Vagina (tissue), 2 donors: ENCODE measurements at regions not wholly inside any gene's neighbourhood (a gene's known extent, or its start where the extent isn't known, plus 50 kb on each side); places are given as distances from the start of the nearest gene placed in this dataset.

ENCODE experiments used
- CTCF ChIP-seq, 3 experiments: fragments of 450-650 bp in 2 of 3; fragments of 200-600 bp in 1 of 3; sonication (generic) in 1 of 3; IDR thresholded peaks; one replicate each; pipeline ENCODE4 v1.5.1; 2017 to 2019; ENCODE audit warnings: antibody characterized with exemption in 3 of 3, mild to moderate bottlenecking in 2 of 3, moderate library complexity in 2 of 3
- POLR2AphosphoS5 ChIP-seq, 2 donors: sonication (generic); formaldehyde crosslinking; IDR thresholded peaks; one replicate each; pipeline ENCODE4 v1.9.0; 2017; ENCODE audit warnings: antibody characterized with exemption in 2 of 2, mild to moderate bottlenecking in 2 of 2, low read depth in 1 of 2; ENCODE audit not compliant: insufficient read depth in 1 of 2

- TF ChIP-seq CTCF (IDR thresholded peaks at IDR 0.05) (no peak), POLR2AphosphoS5 (IDR thresholded peaks at IDR 0.05; ENCODE audit: insufficient read depth in 1 of 2, low read depth in 1 of 2) (no peak)
These were observed 102.3 kb upstream of the ABCA1 start for GRCh38 chr9:105030285-105030684.
